ENCODE measurements at regions not wholly inside any gene's neighbourhood (a gene's known extent, or its start where the extent isn't known, plus 50 kb on each side); places are given as distances from the start of the nearest gene placed in this dataset.

- Histone ChIP-seq H3F3A (ENCODE audit: low read depth) (no peaks in the 10 kb centered on the region), H3K9me2 (replicated peaks; ENCODE audit: low read depth, low read length) (no peaks in the 10 kb centered on the region), H2AFZ (ENCODE audit: low read length) (no peak overlapping the region), H3K9ac (ENCODE audit: low read depth, low read length, poor library complexity, severe bottlenecking) (no peak overlapping the region), H3K27me3 (ENCODE audit: insufficient read depth, low read length, poor library complexity, severe bottlenecking) (no peaks in the 10 kb centered on the region), H3K4me3 (ENCODE audit: low read length, poor library complexity, severe bottlenecking) (no peak overlapping the region), H3K4me1 (ENCODE audit: insufficient read depth, low read length, poor library complexity, severe bottlenecking) (no peaks in the 10 kb centered on the region), H3K36me3 (ENCODE audit: insufficient read depth, low read length) (no peaks in the 10 kb centered on the region), H3K9me3 (ENCODE audit: insufficient read depth, low read depth, low read length) (peaks cover 12% of the 10 kb centered on the region; the same call in 1 of the 2 replicates), H3K4me2 (ENCODE audit: low read depth, low read length, poor library complexity, severe bottlenecking) (no peak overlapping the region), H3K79me2 (ENCODE audit: insufficient read depth, low read length) (no peaks in the 10 kb centered on the region), H4K20me1 (ENCODE audit: insufficient read depth, low read length, poor library complexity, severe bottlenecking) (no peaks in the 10 kb centered on the region)
- no peak for TF ChIP-seq EZH2phosphoT487 (IDR thresholded peaks at IDR 0.05; ENCODE audit: borderline replicate concordance)
- no peak for TF ChIP-seq CTCF (conservative IDR thresholded peaks at IDR 0.05; ENCODE audit: low read length)
Measured at GRCh38 chr19:28504727-28505126, 708.2 kb downstream of the UQCRFS1 start.

DNA sequence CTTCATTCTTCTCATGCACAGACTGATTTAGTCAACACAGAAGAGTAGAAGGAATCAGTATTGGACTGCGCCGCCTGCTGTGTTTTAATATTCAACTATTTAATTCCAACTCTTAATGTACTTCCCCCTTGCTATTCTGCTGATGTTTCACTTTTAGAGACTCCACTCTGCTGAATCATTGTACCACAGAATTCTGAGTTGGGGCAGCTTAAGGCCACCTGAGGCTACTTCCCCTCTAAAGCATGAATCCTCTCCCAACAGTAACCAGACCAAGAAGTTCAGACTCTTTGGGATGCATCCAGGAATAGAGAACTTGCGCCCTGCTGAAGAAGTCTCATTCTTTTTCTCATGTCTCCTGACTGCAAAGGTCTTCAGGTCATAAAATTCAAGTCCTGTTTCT, 708.8 kb downstream of the UQCRFS1 start:
- no peak overlapping the region for H3K9ac ChIP-seq (ENCODE audit: low read depth, low read length, poor library complexity, severe bottlenecking)
- H3K9me3 ChIP-seq (ENCODE audit: insufficient read depth, low read depth, low read length): peaks cover 12% of the 10 kb centered on the region; the same call in 1 of the 2 replicates
- H3K36me3 ChIP-seq (ENCODE audit: insufficient read depth, low read length): no peaks in the 10 kb centered on the region
- H3K4me2 ChIP-seq (ENCODE audit: low read depth, low read length, poor library complexity, severe bottlenecking): no peak overlapping the region
- H3K4me3 ChIP-seq (ENCODE audit: low read length, poor library complexity, severe bottlenecking): no peak overlapping the region
- no peaks in the 10 kb centered on the region for H4K20me1 ChIP-seq (ENCODE audit: insufficient read depth, low read length, poor library complexity, severe bottlenecking)
- H3K9me2 ChIP-seq (replicated peaks; ENCODE audit: low read depth, low read length): no peaks in the 10 kb centered on the region
- no peaks in the 10 kb centered on the region for H3K4me1 ChIP-seq (ENCODE audit: insufficient read depth, low read length, poor library complexity, severe bottlenecking)
- TF ChIP-seq EZH2phosphoT487 (IDR thresholded peaks at IDR 0.05; ENCODE audit: borderline replicate concordance) (no peak), CTCF (conservative IDR thresholded peaks at IDR 0.05; ENCODE audit: low read length) (no peak)
- H3K27me3 ChIP-seq (ENCODE audit: insufficient read depth, low read length, poor library complexity, severe bottlenecking): no peaks in the 10 kb centered on the region
- no peaks in the 10 kb centered on the region for H3F3A ChIP-seq (ENCODE audit: low read depth)
- H2AFZ ChIP-seq (ENCODE audit: low read length): no peak overlapping the region
- H3K79me2 ChIP-seq (ENCODE audit: insufficient read depth, low read length): no peaks in the 10 kb centered on the region

- no peaks in the 10 kb centered on the region for H3K79me2 ChIP-seq (ENCODE audit: insufficient read depth, low read length)
- TF ChIP-seq EZH2phosphoT487 (IDR thresholded peaks at IDR 0.05; ENCODE audit: borderline replicate concordance) (no peak), CTCF (conservative IDR thresholded peaks at IDR 0.05; ENCODE audit: low read length) (no peak)
- H3K9me3 ChIP-seq (ENCODE audit: insufficient read depth, low read depth, low read length): peaks cover 7% of the 10 kb centered on the region; the same call in 1 of the 2 replicates
- H3K9ac ChIP-seq (ENCODE audit: low read depth, low read length, poor library complexity, severe bottlenecking): no peak overlapping the region
- H3K4me2 ChIP-seq (ENCODE audit: low read depth, low read length, poor library complexity, severe bottlenecking): no peak overlapping the region
- H2AFZ ChIP-seq (ENCODE audit: low read length): no peak overlapping the region
- H3K27me3 ChIP-seq (ENCODE audit: insufficient read depth, low read length, poor library complexity, severe bottlenecking): no peaks in the 10 kb centered on the region
- H3F3A ChIP-seq (ENCODE audit: low read depth): no peaks in the 10 kb centered on the region
- H3K4me1 ChIP-seq (ENCODE audit: insufficient read depth, low read length, poor library complexity, severe bottlenecking): no peaks in the 10 kb centered on the region
- H3K4me3 ChIP-seq (ENCODE audit: low read length, poor library complexity, severe bottlenecking): no peak overlapping the region
- no peaks in the 10 kb centered on the region for H3K9me2 ChIP-seq (replicated peaks; ENCODE audit: low read depth, low read length)
- no peaks in the 10 kb centered on the region for H4K20me1 ChIP-seq (ENCODE audit: insufficient read depth, low read length, poor library complexity, severe bottlenecking)
- H3K36me3 ChIP-seq (ENCODE audit: insufficient read depth, low read length): no peaks in the 10 kb centered on the region
Measured at GRCh38 chr19:28502879-28503734, 709.8 kb downstream of the UQCRFS1 start.

Data from Loucy (cell line).